SK-N-SH (cell line): ENCODE measurements at regions not wholly inside any gene's neighbourhood (a gene's known extent, or its start where the extent isn't known, plus 50 kb on each side); places are given as distances from the start of the nearest gene placed in this dataset.

Experiments used
- CTCF ChIA-PET: fragments of 300-600, 350-600 bp; formaldehyde crosslinking; extraction: SDS; loops from one replicate; lab custom pipeline; 2021; lab: Yijun Ruan, JAX
- POLR2A ChIA-PET: fragments of 350-600 bp; sonication (Branson Sonifier 250); formaldehyde crosslinking; extraction: SDS; loops from one replicate; lab custom pipeline; 2020; ENCODE audit warnings: antibody characterized with exemption, inconsistent platforms; lab: Yijun Ruan, JAX
- DNase-seq: peaks from one replicate; pipeline ENCODE4 v3.0.0; 2012
- H2AFZ ChIP-seq: fragments of 200-600 bp; sonication (generic); 2 replicates; pipeline ENCODE4 v1.8.1; 2016; ENCODE audit warnings: antibody characterized with exemption, mild to moderate bottlenecking, low read depth
- H3F3A ChIP-seq: fragments of 200-600 bp; sonication (generic); replicated peaks from 2 replicates; pipeline ENCODE3; 2016; ENCODE audit warnings: antibody characterized with exemption, mild to moderate bottlenecking; ENCODE audit not compliant: insufficient read depth
- H3K27ac ChIP-seq, 2 experiments: fragments of 200-500 bp in 1 of 2; fragments of 200-600 bp in 1 of 2; sonication (Bioruptor generic) in 1 of 2; sonication (generic), shearing (Covaris generic) in 1 of 2; 2 replicates each; pipeline versions ENCODE4 v1.5.1 to v1.6.1; 2014 to 2016; ENCODE audit warnings: low read depth in 2 of 2, inconsistent platforms in 1 of 2, low read length in 1 of 2, mild to moderate bottlenecking in 1 of 2, mixed read lengths in 1 of 2
- H3K27me3 ChIP-seq: fragments of 200-600 bp; sonication (generic), shearing (Covaris generic); 2 replicates; pipeline ENCODE4 v1.6.1; 2016; ENCODE audit warnings: mixed run types; ENCODE audit not compliant: insufficient read depth
- H3K36me3 ChIP-seq, 2 experiments: fragments of 200-500 bp in 1 of 2; fragments of 200-600 bp in 1 of 2; sonication (Bioruptor generic) in 1 of 2; sonication (generic) in 1 of 2; replicated peaks in 1 of 2; 2 replicates each; pipeline versions ENCODE3 to v1.5.1; 2014 to 2016; ENCODE audit warnings: low read length in 1 of 2, mild to moderate bottlenecking in 1 of 2; ENCODE audit not compliant: insufficient read depth in 2 of 2, control insufficient read depth in 1 of 2
- H3K4me1 ChIP-seq, 2 experiments: fragments of 200-500 bp in 1 of 2; fragments of 200-600 bp in 1 of 2; sonication (Bioruptor generic) in 1 of 2; sonication (generic), shearing (Covaris generic) in 1 of 2; 2 replicates each; pipeline versions ENCODE4 v1.5.1 to v1.6.1; 2014 to 2016; ENCODE audit warnings: low read depth in 1 of 2, low read length in 1 of 2, mixed run types in 1 of 2; ENCODE audit not compliant: insufficient read depth in 2 of 2, control insufficient read depth in 1 of 2
- H3K4me2 ChIP-seq: fragments of 200-600 bp; sonication (generic), shearing (Covaris generic); 2 replicates; pipeline ENCODE4 v1.6.1; 2017; ENCODE audit warnings: mixed run types
- H3K4me3 ChIP-seq, 2 experiments: fragments of 200-500 bp in 1 of 2; fragments of 200-600 bp in 1 of 2; sonication (Bioruptor generic) in 1 of 2; sonication (generic), shearing (Covaris generic) in 1 of 2; 2 replicates each; pipeline versions ENCODE4 v1.5.1 to v1.8.1; 2014 to 2016; ENCODE audit warnings: low read depth in 2 of 2, inconsistent platforms in 1 of 2, low read length in 1 of 2, mild to moderate bottlenecking in 1 of 2, mixed read lengths in 1 of 2, moderate library complexity in 1 of 2
- H3K79me2 ChIP-seq: fragments of 200-600 bp; sonication (generic); 2 replicates; pipeline ENCODE4 v1.8.1; 2017; ENCODE audit warnings: mild to moderate bottlenecking; ENCODE audit not compliant: insufficient read depth
- H3K9ac ChIP-seq: fragments of 200-600 bp; sonication (generic); 2 replicates; pipeline ENCODE4 v1.6.1; 2017; ENCODE audit warnings: mixed run types
- H3K9me2 ChIP-seq: fragments of 200-600 bp; sonication (generic); 2 replicates; pipeline ENCODE4 v1.6.1; 2017; ENCODE audit warnings: mixed run types
- H3K9me3 ChIP-seq: fragments of 200-600 bp; sonication (generic); 2 replicates; pipeline ENCODE4 v1.6.1; 2017; ENCODE audit warnings: mixed run types, mild to moderate bottlenecking, moderate library complexity
- H4K20me1 ChIP-seq: fragments of 200-600 bp; sonication (generic); 2 replicates; pipeline ENCODE4 v1.6.1; 2017; ENCODE audit warnings: mild to moderate bottlenecking, mixed run types; ENCODE audit not compliant: insufficient read depth
- CHD2 ChIP-seq: fragments of 150-350 bp; IDR thresholded peaks from 2 replicates; pipeline ENCODE4 v1.6.1; 2018; ENCODE audit warnings: low read length; ENCODE audit not compliant: partially characterized antibody
- ELF1 ChIP-seq: IDR thresholded peaks from 2 replicates; pipeline ENCODE4 v1.4.0; 2012
- EZH2phosphoT487 ChIP-seq: fragments of 200-600 bp; sonication (generic); IDR thresholded peaks from 2 replicates; pipeline ENCODE4 v1.6.1; 2017; ENCODE audit warnings: low read depth, mixed run types, mild to moderate bottlenecking, antibody characterized with exemption, moderate library complexity, borderline replicate concordance
- FOXJ3 ChIP-seq: sonication (generic); formaldehyde crosslinking; IDR thresholded peaks from 2 replicates; pipeline ENCODE4 v1.5.1; 2020; ENCODE audit warnings: mild to moderate bottlenecking, missing genetic modification reagents
- GATA2 ChIP-seq: sonication (generic); formaldehyde crosslinking; IDR thresholded peaks from 2 replicates; pipeline ENCODE4 v1.5.0; 2020; ENCODE audit warnings: mild to moderate bottlenecking, missing genetic modification reagents
- JUND ChIP-seq: IDR thresholded peaks from 2 replicates; pipeline ENCODE4 v1.4.0; 2012
- MEF2A ChIP-seq: IDR thresholded peaks from 2 replicates; pipeline ENCODE4 v1.4.0; 2012; ENCODE audit warnings: low read depth, borderline replicate concordance
- NFIC ChIP-seq: IDR thresholded peaks from 2 replicates; pipeline ENCODE4 v1.4.0; 2012; ENCODE audit warnings: borderline replicate concordance
- POLR2AphosphoS5 ChIP-seq: IDR thresholded peaks from 2 replicates; pipeline ENCODE4 v1.6.1; 2012; ENCODE audit warnings: low read depth, low read length
- RCOR1 ChIP-seq: fragments of 150-350 bp; IDR thresholded peaks from 2 replicates; pipeline ENCODE4 v1.6.1; 2017; ENCODE audit warnings: antibody characterized with exemption, low read length
- RFX5 ChIP-seq: IDR thresholded peaks from 2 replicates; pipeline ENCODE4 v1.6.1; 2012; ENCODE audit warnings: mild to moderate bottlenecking, improper control_type of control experiment, low read length
- SMC3 ChIP-seq: IDR thresholded peaks from 2 replicates; pipeline ENCODE4 v1.6.1; 2012; ENCODE audit warnings: low read depth, low read length, improper control_type of control experiment
- TAF1 ChIP-seq: IDR thresholded peaks from 2 replicates; pipeline ENCODE4 v1.6.1; 2012; ENCODE audit warnings: low read depth, mild to moderate bottlenecking, low read length, moderate library complexity, borderline replicate concordance
- TCF12 ChIP-seq: IDR thresholded peaks from 2 replicates; pipeline ENCODE4 v1.4.0; 2012
- TEAD4 ChIP-seq: IDR thresholded peaks from 2 replicates; pipeline ENCODE4 v1.4.0; 2012; ENCODE audit warnings: mild to moderate bottlenecking, borderline replicate concordance; ENCODE audit not compliant: insufficient read depth
- YY1 ChIP-seq: IDR thresholded peaks from 2 replicates; pipeline ENCODE4 v1.4.0; 2012; ENCODE audit warnings: low read depth, mild to moderate bottlenecking
- WGBS: methylation state at CpG from one replicate; pipeline ENCODE4 v1.1.6; 2017; ENCODE audit warnings: low lambda C conversion rate; 5-methylcytosine and 5-hydroxymethylcytosine counted together
- TF ChIP-seq, protein P1 (sequence below): fragments of 150-350 bp; IDR thresholded peaks from 2 replicates; pipeline ENCODE4 v1.6.1; 2016; ENCODE audit warnings: mild to moderate bottlenecking, low read depth, low read length
- TF ChIP-seq, protein P2 (sequence below): IDR thresholded peaks from 2 replicates; pipeline ENCODE4 v1.4.0; 2012; ENCODE audit warnings: low read depth, borderline replicate concordance
- TF ChIP-seq, protein P3 (sequence below): IDR thresholded peaks from 2 replicates; pipeline ENCODE4; 2012
- TF ChIP-seq, protein P4 (sequence below): IDR thresholded peaks from 2 replicates; pipeline ENCODE4 v1.4.0; 2012; ENCODE audit warnings: low read depth, borderline replicate concordance

DNA sequence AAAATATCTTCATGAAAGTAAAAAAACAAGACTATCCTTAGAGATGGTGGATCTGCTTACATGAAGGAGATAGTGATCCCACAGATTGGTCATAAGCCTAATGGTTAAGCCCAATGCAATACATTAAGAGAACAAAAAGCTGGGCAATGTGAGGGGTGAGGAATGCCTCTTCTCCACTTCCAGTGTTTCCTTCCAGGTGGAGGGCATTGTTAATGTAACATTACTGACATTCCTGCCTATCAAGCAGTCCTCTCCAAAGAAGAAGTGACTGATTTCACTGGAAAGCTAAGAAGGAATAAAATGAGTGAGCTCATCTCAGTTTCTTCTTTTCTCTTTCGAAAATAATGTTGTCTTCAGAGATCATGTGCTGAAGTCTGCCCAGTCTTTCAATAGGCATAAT lies 207.8 kb downstream of the RAB38 start (continued):
- TF ChIP-seq, protein P1, sequence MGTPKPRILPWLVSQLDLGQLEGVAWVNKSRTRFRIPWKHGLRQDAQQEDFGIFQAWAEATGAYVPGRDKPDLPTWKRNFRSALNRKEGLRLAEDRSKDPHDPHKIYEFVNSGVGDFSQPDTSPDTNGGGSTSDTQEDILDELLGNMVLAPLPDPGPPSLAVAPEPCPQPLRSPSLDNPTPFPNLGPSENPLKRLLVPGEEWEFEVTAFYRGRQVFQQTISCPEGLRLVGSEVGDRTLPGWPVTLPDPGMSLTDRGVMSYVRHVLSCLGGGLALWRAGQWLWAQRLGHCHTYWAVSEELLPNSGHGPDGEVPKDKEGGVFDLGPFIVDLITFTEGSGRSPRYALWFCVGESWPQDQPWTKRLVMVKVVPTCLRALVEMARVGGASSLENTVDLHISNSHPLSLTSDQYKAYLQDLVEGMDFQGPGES = no peak
- TF ChIP-seq, all 33 proteins: peak for 0

DNA sequence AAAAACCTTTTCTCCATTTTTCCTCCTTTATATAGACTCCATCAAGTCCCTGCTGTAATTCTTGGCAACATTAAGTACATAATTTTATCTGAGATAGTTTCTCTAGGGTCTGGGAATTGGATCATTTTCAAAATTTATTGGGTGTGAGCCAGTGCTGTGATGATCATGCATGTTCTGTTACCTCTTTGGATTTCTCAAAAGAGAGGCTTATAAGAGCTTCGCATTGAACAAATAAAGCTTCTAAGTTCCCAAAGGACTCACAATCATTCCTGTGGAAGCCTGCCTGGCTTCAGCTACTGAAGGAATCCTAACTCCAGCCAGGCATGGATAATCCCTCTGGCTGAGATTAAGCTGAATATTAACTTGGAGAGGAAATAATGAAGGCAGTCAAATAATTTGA lies 208.5 kb downstream of the RAB38 start:
- H3K79me2 ChIP-seq = no peaks in the 10 kb centered on the region
- ChIA-PET POLR2A (no interaction called here), CTCF (no interaction called here)
- no peaks in the 10 kb centered on the region for H4K20me1 ChIP-seq
- no peaks in the 10 kb centered on the region for H3K27me3 ChIP-seq
- 0% methylated on average over 1 of the region's 1 CpG for WGBS
- no peak overlapping the region for H2AFZ ChIP-seq
- no peaks in the 10 kb centered on the region for H3K36me3 ChIP-seq
- no peak overlapping the region for H3K27ac ChIP-seq
- DNase-seq = no peak
- H3K9me3 ChIP-seq = no peaks in the 10 kb centered on the region
- TF ChIP-seq, protein P2, sequence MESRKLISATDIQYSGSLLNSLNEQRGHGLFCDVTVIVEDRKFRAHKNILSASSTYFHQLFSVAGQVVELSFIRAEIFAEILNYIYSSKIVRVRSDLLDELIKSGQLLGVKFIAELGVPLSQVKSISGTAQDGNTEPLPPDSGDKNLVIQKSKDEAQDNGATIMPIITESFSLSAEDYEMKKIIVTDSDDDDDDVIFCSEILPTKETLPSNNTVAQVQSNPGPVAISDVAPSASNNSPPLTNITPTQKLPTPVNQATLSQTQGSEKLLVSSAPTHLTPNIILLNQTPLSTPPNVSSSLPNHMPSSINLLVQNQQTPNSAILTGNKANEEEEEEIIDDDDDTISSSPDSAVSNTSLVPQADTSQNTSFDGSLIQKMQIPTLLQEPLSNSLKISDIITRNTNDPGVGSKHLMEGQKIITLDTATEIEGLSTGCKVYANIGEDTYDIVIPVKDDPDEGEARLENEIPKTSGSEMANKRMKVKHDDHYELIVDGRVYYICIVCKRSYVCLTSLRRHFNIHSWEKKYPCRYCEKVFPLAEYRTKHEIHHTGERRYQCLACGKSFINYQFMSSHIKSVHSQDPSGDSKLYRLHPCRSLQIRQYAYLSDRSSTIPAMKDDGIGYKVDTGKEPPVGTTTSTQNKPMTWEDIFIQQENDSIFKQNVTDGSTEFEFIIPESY = no peak
- no peak for TF ChIP-seq FOXJ3 (CRISPR knock-in tag)
- TF ChIP-seq TCF12 = no peak
- no peak for TF ChIP-seq CHD2
- no peak for TF ChIP-seq ELF1
- TF ChIP-seq, protein P3, sequence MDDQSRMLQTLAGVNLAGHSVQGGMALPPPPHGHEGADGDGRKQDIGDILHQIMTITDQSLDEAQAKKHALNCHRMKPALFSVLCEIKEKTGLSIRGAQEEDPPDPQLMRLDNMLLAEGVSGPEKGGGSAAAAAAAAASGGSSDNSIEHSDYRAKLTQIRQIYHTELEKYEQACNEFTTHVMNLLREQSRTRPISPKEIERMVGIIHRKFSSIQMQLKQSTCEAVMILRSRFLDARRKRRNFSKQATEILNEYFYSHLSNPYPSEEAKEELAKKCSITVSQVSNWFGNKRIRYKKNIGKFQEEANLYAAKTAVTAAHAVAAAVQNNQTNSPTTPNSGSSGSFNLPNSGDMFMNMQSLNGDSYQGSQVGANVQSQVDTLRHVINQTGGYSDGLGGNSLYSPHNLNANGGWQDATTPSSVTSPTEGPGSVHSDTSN = no peak
- no peak for TF ChIP-seq GATA2 (CRISPR knock-in tag)
- TF ChIP-seq YY1 = no peak
- no peak for TF ChIP-seq JUND
- no peak for TF ChIP-seq SMC3
- TF ChIP-seq MEF2A = no peak
- TF ChIP-seq TAF1 = no peak
- no peak for TF ChIP-seq NFIC
- no peak for TF ChIP-seq POLR2AphosphoS5
- no peak for TF ChIP-seq RCOR1
- TF ChIP-seq EZH2phosphoT487 = no peak
- no peak for TF ChIP-seq TEAD4
- TF ChIP-seq, protein P4, sequence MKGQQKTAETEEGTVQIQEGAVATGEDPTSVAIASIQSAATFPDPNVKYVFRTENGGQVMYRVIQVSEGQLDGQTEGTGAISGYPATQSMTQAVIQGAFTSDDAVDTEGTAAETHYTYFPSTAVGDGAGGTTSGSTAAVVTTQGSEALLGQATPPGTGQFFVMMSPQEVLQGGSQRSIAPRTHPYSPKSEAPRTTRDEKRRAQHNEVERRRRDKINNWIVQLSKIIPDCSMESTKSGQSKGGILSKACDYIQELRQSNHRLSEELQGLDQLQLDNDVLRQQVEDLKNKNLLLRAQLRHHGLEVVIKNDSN = no peak
- no peak for TF ChIP-seq RFX5
- no peak overlapping the region for H3K9ac ChIP-seq
- no peak overlapping the region for H3K4me3 ChIP-seq
- H3K9me2 ChIP-seq = no peaks in the 10 kb centered on the region
- H3F3A ChIP-seq = no peaks in the 10 kb centered on the region
- H3K4me2 ChIP-seq = no peak overlapping the region
- no peaks in the 10 kb centered on the region for H3K4me1 ChIP-seq
